Stimulated activated CD4-positive, alpha-beta T cell treated with anti-CD3 and anti-CD28 coated beads, Interleukin-12 subunit alpha, Interleukin-12 subunit beta, amount 100 ng/mL, for 24 hours (primary cell): ENCODE measurements at regions not wholly inside any gene's neighbourhood (a gene's known extent, or its start where the extent isn't known, plus 50 kb on each side); places are given as distances from the start of the nearest gene placed in this dataset.
"Not testable (repeated sequence)": the region's sequence is repeated elsewhere in the genome, so short reads cannot be mapped to it uniquely, and the experiment has no call there.

ENCODE experiments used
- DNase-seq, 2 experiments: peaks; one replicate each; pipeline ENCODE4 v3.0.0-alpha.2; 2020; ENCODE audit warnings: low read depth in 2 of 2

DNA sequence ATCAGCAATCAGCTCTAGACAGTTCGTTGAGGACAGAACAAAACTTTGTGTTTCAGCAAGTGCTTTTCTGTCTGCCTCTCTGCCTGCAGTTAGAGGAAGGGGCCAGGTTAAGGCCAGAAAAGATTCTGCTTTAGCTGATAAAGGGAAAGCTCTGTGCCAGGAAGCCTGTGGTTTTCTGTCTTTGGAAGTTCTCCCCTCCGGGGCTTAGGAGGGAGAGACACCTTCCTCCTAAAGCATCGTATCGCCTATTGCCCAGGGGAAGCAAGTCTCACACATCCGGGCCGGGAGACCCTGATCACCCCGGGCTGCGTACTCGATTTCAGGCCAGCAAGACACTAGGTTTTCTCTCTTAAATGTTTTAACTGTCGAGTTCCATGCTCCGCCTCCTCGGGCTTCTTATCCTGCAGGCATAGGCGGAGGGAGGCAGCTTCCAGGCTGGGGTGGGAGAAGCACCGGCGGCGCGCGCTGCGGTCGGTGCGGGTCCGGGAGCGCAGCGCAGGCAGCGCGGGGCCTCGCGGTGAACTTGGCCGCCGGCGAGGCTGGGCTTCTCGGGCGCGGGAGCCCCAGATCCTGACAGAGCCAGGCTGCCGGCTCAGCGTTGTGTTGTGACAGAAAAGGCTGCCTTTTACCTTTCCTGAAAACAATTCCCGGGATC is 245.4 kb downstream of the BCL2L11 start:
- not testable (repeated sequence) for DNase-seq

- not testable (repeated sequence) for DNase-seq
Measured at GRCh38 chr2:111366641-111367029, 245.9 kb downstream of the BCL2L11 start.

- not testable (repeated sequence) for DNase-seq
Measured at GRCh38 chr2:111367080-111367479, 246.4 kb downstream of the BCL2L11 start.

DNA sequence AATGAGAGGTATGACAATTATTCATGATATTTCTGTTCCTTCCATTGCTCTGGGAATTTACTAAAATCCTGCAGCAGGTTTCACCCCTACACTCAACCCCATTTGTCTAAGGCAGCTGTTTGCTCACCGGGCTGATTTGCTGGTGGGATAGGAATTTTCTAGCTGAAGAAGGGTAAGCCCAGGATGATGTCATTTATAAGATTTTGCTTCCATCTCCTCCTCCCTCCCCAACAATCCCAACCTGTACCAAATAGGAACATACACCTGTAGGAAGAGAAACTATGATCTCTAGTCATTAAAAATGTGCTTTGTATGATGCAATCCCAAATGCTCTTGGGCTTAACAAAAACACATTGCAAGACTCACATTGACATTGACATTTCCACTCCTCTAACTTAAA is 247.2 kb downstream of the BCL2L11 start:
- not testable (repeated sequence) for DNase-seq

DNA sequence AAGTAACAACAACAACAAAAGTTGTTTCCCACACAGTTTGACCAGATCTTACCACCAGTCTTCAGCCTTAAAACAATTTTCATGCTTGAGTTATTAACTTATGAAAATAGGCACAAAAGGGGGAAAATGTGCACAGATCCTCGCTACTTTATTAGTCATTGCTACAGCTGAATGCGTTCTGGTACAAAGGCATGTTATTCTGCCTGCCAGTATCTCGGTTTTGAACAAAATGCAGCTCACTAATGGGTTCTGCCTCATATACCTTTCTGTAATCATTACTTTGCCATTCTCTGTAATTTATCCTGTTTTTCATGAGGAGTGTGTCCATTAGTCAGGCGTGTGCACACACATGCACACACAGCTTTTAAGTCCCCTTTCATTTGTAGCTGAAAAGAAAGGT is 247.6 kb downstream of the BCL2L11 start:
- not testable (repeated sequence) for DNase-seq

- DNase-seq = not testable (repeated sequence)
Measured at GRCh38 chr2:111373060-111373459, 252.3 kb downstream of the BCL2L11 start.

- not testable (repeated sequence) for DNase-seq
Measured at GRCh38 chr2:111373989-111374388, 253.3 kb downstream of the BCL2L11 start.

DNA sequence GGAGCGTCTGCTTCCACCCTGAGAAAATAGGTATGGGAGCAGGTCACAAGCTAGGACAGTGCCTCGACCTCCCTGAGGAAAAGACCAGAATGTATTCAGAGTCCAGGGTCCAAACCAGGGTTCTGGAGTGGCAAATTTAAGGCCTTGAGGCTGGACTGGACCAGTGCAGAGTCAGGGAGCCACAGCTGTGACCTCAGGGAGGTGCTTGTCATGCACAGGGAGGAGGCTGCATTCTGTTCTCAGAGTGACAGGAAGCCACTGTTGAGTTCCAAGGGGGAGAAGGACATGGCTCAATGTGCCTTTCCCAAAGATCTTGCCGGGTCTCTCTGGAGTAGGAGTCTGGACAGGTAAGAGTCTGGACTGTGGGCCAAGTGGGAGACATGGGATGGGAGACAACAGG is 254.0 kb downstream of the BCL2L11 start:
- DNase-seq = not testable (repeated sequence)

GRCh38 chr2:111375320-111375883 is 254.7 kb downstream of the BCL2L11 start:
- DNase-seq = not testable (repeated sequence)

DNA sequence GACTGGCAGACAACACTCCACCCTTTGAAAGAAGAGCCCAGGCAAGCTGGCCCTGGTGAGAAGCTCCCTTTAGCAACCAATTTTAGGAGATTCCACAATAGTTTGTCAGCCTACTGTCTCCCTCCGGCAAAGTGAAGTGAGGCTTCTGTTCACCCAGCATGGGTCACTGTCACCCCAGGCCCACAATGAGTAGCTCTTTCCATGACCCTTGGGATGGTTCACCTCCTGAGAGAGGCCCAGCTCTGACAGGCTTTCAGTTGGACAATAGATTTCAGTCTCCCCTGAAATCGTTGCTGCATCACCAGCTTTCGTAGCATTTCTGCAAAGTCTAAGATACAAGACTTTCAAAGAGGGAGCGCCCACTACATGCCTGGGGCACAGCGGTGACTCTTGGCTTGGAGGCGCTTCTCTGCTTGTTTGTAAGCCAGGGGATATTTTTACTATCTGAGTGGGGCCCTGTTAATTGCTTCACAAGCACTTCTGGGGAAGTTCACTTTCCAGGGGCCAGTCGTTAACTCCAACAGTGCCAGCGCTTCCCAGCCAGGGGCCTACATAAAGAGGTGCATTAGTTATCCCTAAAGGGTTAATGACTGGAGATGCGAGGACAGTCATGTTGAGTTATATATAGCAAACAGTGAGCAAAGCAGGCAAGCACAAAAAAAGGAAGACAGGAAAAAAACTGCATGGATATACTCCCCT is 255.7 kb downstream of the BCL2L11 start:
- DNase-seq = not testable (repeated sequence)

GRCh38 chr2:111376971-111377352 is 256.2 kb downstream of the BCL2L11 start:
- DNase-seq = not testable (repeated sequence)

DNA sequence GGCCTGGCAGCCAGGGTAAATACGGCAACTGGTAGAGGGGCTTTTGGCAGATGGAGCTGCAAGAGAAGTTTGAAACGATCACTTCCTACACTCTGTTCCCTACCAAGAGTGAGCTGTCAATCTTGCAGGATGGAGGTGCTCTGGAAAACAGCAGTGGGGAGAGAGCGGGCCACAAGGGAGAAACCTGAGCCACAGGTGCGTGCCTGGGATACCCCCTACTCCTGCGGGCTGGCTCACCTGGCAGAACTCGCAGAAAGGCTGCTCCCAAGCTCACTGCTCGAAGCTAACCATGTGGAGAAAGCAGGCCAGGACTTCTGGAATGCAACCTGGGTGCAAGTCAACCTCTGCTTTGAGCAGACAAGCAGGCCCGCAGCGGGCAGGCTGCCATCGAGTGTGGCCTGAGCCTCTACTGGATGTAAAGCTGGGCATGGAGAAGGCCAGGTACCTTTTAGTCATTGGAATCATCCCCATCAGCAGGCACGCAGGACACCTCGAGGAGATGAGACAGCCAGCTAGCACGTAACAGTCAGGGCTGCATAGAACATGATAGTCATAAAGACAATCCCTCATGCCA is 256.8 kb downstream of the BCL2L11 start:
- DNase-seq = not testable (repeated sequence)

GRCh38 chr2:111378348-111378747 is 257.6 kb downstream of the BCL2L11 start:
- not testable (repeated sequence) for DNase-seq

DNA sequence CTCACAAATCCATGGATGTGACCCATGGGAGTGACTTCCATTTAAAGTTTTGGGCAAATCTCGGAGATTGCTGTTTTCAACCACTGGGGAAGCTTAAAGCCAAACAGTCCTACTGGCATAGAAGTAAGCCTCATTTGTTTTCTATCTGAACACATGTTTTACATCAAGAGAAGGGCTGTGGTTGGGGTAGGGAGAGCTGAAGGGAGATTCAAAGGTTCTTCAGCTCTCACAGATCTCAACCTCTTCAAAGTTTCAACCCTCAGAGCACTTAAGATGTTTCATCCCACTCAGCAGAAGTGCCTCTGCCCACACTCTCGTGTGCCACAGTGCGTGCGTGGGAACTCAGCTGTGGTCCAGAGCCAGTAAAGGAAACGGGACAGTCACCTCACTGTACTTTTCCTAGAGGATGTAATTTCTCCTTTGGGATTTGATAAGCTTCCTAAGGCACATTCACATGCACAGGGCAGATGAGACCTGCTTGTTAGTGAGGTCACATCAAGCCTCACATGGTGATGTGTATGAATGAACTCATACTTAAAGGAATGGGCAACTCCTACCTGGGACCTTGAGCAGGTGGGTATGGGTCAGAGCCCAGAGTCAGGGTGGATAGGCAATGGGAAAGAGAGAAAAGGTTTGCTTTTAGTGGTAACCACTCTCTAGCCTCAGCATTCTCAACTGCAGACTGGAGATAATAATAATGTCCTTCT is 260.2 kb downstream of the BCL2L11 start:
- DNase-seq = not testable (repeated sequence)

- not testable (repeated sequence) for DNase-seq
Measured at GRCh38 chr2:111381530-111382306, 261.0 kb downstream of the BCL2L11 start.

- not testable (repeated sequence) for DNase-seq
Measured at GRCh38 chr2:111382507-111382906, 261.8 kb downstream of the BCL2L11 start.

DNA sequence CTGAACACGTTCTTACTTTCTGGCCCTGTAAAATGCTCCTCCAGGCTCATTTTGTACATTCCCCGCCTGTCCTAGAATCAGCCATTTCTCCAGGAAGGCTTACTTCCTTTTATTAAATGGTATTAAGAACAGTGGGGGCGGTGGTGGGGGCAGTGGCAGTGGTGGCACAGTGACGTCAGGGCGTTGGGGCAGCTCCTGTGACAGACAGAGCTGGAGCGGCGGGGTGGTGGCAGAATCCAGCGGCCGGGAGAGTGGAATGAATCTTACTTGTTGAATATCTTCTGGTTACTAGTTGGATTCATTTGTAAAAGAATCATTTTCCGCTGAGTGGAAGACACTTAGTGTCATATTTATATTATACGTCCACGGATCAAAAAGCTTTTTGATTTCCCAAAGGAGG is 262.6 kb downstream of the BCL2L11 start:
- not testable (repeated sequence) for DNase-seq

DNA sequence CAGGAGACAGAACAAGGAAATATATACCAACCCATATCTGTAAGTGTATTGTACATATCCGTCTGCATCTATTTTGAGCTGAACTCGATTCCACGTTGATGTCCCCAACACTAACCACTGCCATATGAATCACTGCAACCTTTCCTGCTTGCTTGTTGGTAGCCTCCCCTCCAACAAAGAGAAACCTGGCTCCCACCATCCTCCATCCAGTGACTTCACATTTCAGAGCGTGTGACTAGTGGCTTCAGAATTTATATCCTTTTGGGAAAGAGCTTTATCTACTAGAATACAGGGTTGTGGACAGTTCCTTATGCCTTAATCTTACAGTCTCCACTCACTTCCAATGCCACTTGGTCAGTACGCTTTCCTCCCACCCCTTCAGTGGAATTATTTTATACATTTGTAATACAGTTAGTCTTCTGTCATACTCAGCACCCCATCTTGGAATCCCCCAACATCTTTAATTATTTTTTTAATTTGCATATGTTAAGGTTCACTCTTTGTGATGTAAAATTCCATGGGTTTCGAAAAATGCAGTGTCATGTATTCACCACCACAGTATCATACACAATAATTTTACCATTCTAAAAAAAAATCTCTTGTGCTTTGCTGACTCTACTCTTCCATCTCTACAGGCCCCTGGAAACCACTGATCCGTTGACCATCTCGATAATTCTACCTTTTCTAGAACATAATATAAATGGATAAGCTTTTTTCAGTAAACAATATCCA is 264.7 kb downstream of the BCL2L11 start:
- not testable (repeated sequence) for DNase-seq

- DNase-seq = not testable (repeated sequence)
Measured at GRCh38 chr2:111390605-111391004, 269.9 kb downstream of the BCL2L11 start.

- peak; percentile 50 to 67 for DNase-seq
Measured at GRCh38 chr2:111395350-111396128, 274.8 kb downstream of the BCL2L11 start.
